Thymus (tissue), 11 donors: ENCODE measurements at regions not wholly inside any gene's neighbourhood (a gene's known extent, or its start where the extent isn't known, plus 50 kb on each side); places are given as distances from the start of the nearest gene placed in this dataset.
"Not testable (repeated sequence)": the region's sequence is repeated elsewhere in the genome, so short reads cannot be mapped to it uniquely, and the experiment has no call there.

Experiments
- DNase-seq, 9 donors: peaks; one replicate each; pipeline ENCODE4 v3.0.0-alpha.2; 2013; ENCODE audit warnings: low spot score in 9 of 9, low read depth in 6 of 9, missing footprints in 1 of 9
- H3K27ac ChIP-seq, 2 donors: one replicate each; pipeline ENCODE4 v1.5.1; 2013; ENCODE audit warnings: control low read depth in 1 of 2, low read depth in 1 of 2, low read length in 1 of 2, mild to moderate bottlenecking in 1 of 2, moderate library complexity in 1 of 2
- H3K27me3 ChIP-seq, 2 donors: one replicate each; pipeline ENCODE4 v1.5.1; 2013; ENCODE audit warnings: low read length in 1 of 2; ENCODE audit not compliant: control insufficient read depth in 2 of 2, insufficient read depth in 1 of 2
- H3K36me3 ChIP-seq, 2 donors: one replicate each; pipeline ENCODE4 v1.5.1; 2013; ENCODE audit warnings: low read length in 1 of 2, mild to moderate bottlenecking in 1 of 2, moderate library complexity in 1 of 2; ENCODE audit not compliant: control insufficient read depth in 2 of 2, insufficient read depth in 2 of 2
- H3K4me1 ChIP-seq, 2 donors: one replicate each; pipeline ENCODE4 v1.5.1; 2013; ENCODE audit warnings: low read length in 2 of 2; ENCODE audit not compliant: control insufficient read depth in 2 of 2, insufficient read depth in 2 of 2
- H3K4me3 ChIP-seq, 2 donors: one replicate each; pipeline ENCODE4 v1.5.1; 2013; ENCODE audit warnings: low read length in 2 of 2, control low read depth in 1 of 2, mild to moderate bottlenecking in 1 of 2
- H3K9me3 ChIP-seq, 2 donors: one replicate each; pipeline ENCODE4 v1.5.1; 2013; ENCODE audit warnings: low read length in 1 of 2, mild to moderate bottlenecking in 1 of 2; ENCODE audit not compliant: control insufficient read depth in 2 of 2, insufficient read depth in 1 of 2
- WGBS: extraction: QIAGEN DNeasy Blood & Tissue Kit; methylation state at CpG from one replicate; pipeline ENCODE4 v1.1.7; 2013; 5-methylcytosine and 5-hydroxymethylcytosine counted together
- donor health status: healthy.

DNA sequence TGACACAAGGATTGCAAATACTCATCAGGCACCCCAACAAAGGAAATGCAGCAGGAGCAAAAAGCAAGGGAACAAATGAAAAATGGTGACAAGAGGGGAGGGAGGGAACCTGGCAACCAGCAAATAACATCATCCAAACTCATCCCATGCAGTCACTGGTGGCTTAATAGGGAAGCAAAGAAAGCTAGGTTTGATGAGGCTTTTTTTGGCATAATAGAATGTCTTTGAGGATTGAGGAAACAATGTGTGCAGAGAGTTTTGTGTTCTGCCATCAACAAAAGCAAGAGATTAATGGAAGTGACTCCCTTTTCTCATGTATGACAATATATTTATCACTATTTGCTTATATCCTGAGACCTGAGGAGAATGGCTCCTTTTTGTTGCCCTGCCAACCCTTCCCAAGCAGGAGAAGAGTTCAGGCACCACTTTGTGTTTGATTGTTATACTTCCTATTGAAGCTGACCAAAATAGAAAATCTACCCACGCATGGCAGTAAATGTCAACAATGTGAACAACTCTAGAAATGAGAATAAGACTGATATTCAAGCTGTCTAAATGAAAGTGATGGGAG is 375.7 kb downstream of the CAAP1 start:
- H3K27me3 ChIP-seq, result no peaks in the 10 kb centered on the region
- WGBS, result 70% methylated on average over 1 of the region's 1 CpG
- H3K27ac ChIP-seq, result no peak overlapping the region

DNA sequence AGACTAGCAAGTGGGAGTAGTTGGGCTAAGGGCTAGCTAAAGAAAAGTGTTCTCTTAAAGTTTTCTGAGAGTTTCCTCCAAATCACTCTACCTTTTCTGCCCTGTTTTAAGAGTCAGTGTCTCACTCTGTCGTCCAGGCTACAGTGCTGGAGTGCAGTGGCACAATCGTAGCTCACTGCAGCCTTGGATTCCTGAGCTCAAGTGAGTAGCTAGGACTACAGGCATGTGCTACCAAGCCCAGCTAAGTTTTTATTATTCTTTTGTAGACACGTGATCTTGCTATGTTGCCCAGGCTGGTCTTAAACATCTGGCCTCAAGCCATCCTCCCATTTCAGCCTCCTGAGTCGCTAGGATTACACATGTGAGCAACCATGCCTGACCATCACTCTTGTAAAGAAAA is 378.9 kb downstream of the CAAP1 start:
- 89% methylated on average over 4 of the region's 4 CpGs for WGBS
- no peak overlapping the region for H3K4me3 ChIP-seq
- no peaks in the 10 kb centered on the region for H3K4me1 ChIP-seq
- no peak for DNase-seq
- H3K36me3 ChIP-seq, result no peaks in the 10 kb centered on the region
- no peaks in the 10 kb centered on the region for H3K27me3 ChIP-seq
- no peaks in the 10 kb centered on the region for H3K9me3 ChIP-seq
- H3K27ac ChIP-seq, result no peak overlapping the region

More for the DNA sequence above, 375.7 kb downstream of the CAAP1 start:
- Histone ChIP-seq H3K4me1 (no peaks in the 10 kb centered on the region), H3K9me3 (no peaks in the 10 kb centered on the region), H3K4me3 (no peak overlapping the region), H3K36me3 (no peaks in the 10 kb centered on the region)
- no peak for DNase-seq

DNA sequence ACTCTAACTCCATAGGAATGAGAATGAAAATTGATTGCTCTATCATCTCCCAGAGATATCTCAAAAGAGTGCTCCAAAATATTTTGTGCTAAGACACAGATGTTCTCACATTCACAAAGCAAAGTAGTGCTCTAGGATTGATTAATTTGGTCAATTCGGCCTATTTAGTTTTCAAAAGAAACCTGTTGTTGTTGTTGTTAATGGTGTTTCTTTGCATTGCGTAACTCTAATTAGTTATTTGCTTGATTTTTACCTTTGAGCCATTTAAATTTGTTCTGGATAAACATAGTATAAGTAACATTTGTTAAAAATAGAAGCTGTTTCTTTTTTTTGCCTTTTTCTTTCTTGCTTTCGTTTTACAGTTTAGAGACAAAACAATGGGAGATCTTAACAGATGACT is 382.5 kb downstream of the CAAP1 start:
- Histone ChIP-seq H3K27me3 (no peaks in the 10 kb centered on the region), H3K4me3 (no peak overlapping the region), H3K4me1 (no peaks in the 10 kb centered on the region), H3K9me3 (no peaks in the 10 kb centered on the region), H3K36me3 (no peaks in the 10 kb centered on the region), H3K27ac (no peak overlapping the region)
- no peak for DNase-seq
- 94% methylated on average over 3 of the region's 3 CpGs for WGBS

DNA sequence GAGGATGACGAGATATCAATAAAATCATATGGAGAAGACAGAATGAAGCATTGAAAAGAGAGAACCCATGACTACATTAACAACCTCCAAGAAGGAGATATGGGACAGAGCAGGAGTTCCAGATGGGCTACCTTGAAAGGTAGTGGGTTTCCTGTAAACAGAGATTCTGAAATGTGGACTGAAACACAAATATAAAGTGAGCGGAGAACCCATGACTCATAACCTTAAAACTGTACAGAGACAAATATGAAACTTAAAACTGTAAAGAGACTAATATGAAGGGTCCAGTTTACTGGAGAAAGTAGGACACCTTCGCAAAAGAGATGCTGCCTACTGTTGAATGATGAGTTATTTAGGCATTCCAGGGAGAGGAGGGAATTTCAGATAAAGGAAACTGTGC is 383.7 kb downstream of the CAAP1 start:
- no peaks in the 10 kb centered on the region for H3K36me3 ChIP-seq
- H3K27ac ChIP-seq, result no peak overlapping the region
- no peaks in the 10 kb centered on the region for H3K9me3 ChIP-seq
- no peak for DNase-seq
- H3K4me3 ChIP-seq, result no peak overlapping the region
- H3K27me3 ChIP-seq, result no peaks in the 10 kb centered on the region
- no peaks in the 10 kb centered on the region for H3K4me1 ChIP-seq
- WGBS, result 95% methylated on average over 3 of the region's 3 CpGs

DNA sequence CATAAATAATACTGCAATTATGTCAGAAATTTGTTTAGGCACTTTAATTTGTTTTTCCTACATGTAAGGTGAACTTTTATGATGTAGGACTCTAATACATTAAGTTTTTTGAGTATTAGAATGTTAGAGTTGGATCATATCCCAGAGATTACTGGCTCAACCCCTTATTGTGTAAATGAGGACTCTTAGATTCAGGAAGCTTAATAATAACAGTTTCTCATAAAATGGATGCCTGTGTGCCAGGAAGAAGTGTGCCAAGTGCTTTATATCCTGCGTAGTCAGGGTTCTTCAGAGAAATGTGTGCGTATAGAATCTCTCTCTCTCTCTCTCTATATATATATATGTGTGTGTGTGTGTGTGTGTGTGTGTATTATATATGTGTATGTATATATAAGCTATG is 388.5 kb downstream of the CAAP1 start:
- DNase-seq, result no peak

DNA sequence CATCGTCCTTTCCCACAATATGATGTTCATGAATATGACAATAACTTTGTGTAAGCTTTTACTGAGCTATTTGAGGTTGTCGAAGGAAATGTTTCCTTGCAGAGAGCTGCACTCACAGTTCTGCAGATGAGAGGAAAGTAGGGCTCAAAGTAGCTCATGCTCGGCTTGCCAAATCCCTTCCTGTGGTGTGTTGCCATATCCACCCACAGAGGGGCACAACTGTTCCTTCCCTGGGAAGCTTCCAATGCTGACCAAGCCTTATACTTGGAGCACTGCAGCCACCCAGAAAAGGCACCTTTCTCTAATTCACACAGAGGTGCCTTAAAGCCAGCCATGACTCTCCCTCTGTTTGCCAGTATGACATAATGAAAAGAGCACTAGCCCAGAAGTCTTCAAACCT is 390.3 kb downstream of the CAAP1 start:
- DNase-seq, result no peak

More for the DNA sequence above, 388.5 kb downstream of the CAAP1 start:
- no peaks in the 10 kb centered on the region for H3K36me3 ChIP-seq
- no peaks in the 10 kb centered on the region for H3K4me1 ChIP-seq
- H3K27ac ChIP-seq, result no peak overlapping the region
- no peaks in the 10 kb centered on the region for H3K27me3 ChIP-seq
- 49% methylated on average over 2 of the region's 2 CpGs for WGBS
- H3K4me3 ChIP-seq, result no peak overlapping the region
- H3K9me3 ChIP-seq, result no peaks in the 10 kb centered on the region

DNA sequence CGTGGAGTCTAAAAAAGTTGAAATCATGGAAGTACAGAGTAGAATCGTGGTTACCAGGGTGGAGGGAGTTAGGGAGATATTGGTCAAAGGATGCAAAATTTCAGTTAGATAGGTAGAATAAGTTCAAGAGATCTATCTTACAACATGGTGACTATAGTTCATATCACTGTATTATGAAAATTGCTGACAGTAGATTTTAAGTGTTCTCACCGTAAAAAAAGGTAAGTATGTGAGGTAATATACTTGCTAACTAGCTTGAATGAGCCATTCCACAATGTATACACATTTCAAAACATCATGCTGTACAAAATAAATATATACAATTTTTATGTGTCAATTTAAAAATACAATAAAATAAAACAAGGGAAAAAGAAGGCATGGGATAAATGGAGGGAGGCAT is 392.1 kb downstream of the CAAP1 start:
- no peak for DNase-seq
- Histone ChIP-seq H3K27me3 (no peaks in the 10 kb centered on the region), H3K4me1 (no peaks in the 10 kb centered on the region), H3K36me3 (no peaks in the 10 kb centered on the region), H3K27ac (no peak overlapping the region), H3K9me3 (no peaks in the 10 kb centered on the region), H3K4me3 (no peak overlapping the region)
- WGBS, result 65% methylated on average over 3 of the region's 3 CpGs

More for the DNA sequence above, 390.3 kb downstream of the CAAP1 start:
- Histone ChIP-seq H3K9me3 (no peaks in the 10 kb centered on the region), H3K27me3 (no peaks in the 10 kb centered on the region), H3K36me3 (no peaks in the 10 kb centered on the region), H3K4me3 (no peak overlapping the region), H3K27ac (no peak overlapping the region), H3K4me1 (no peaks in the 10 kb centered on the region)
- WGBS, result 66% methylated on average over 3 of the region's 3 CpGs

DNA sequence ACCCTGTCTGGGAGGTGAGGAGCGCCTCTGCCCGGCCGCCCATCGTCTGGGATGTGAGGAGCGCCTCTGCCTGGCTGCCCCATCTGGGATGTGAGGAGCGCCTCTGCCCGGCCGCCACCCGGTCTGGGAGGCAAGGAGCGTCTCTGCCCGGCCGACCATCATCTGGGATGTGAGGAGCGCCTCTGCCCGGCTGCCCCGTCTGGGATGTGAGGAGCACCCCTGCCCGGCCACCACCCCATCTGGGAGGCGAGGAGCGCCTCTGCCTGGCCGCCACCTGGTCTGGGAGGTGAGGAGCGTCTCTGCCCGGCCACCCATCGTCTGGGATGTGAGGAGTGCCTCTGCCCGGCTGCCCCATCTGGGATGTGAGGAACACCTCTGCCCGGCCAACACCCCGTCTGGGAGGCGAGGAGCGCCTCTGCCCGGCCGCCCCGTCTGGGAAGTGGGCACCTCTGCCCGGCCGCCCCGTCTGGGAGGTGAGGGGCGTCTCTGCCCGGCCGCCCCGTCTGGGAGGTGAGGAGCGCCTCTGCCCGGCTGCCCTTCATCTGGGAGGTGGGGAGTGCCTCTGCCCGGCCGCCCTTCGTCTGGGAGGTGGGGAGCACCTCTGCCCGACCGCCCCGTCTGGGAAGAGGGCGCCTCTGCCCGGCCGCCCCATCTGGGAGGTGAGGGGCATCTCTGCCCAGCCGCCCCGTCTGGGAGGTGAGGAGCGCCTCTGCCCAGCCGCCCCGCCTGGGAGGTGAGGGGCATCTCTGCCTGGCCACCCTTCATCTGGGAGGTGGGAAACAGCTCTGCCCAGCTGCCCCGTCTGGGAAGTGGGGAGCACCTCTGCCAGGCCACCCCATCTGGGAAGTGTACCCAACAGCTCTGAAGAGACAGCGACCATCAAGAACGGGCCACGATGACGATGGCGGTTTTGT is 399.7 kb downstream of the CAAP1 start:
- H3K9me3 ChIP-seq, result peaks cover 2 to 19% of the 10 kb centered on the region in 2 donors
- not testable (repeated sequence) for H3K4me3 ChIP-seq, H3K27ac ChIP-seq, H3K36me3 ChIP-seq, H3K4me1 ChIP-seq, DNase-seq, H3K27me3 ChIP-seq
- WGBS, result 95% methylated on average over 59 of the region's 59 CpGs

DNA sequence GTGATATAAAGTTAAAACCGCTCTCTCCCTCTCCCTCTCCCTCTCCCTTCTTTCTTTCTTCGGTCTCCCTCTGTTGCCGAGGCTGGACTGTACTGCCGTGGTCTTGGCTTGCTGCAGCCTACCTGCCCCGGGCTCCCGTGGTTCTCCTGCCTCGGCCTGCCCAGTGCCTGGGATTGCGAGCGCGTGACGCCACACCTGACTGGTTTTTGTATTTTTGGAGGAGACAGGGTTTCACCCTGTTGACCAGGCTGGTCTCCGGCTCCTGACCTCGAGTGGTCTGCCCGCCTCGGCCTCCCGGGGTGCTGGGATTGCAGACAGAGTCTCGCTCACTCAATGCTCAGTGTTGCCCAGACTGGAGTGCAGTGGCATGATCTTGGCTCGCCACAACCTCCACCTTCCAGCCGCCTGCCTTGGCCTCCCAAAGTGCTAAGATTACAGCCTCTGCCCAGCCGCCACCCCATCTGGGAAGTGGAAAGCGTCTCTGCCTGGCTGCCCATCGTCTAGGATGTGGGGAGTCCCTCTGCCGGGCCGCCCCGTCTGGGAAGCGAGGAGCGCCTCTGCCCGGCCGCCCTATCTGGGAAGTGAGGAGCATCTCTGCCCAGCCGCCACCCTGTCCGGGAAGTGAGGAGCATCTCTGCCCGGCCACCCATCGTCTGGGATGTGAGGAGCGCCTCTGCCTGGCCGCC is 400.5 kb downstream of the CAAP1 start:
- peaks cover 2 to 19% of the 10 kb centered on the region in 2 donors for H3K9me3 ChIP-seq
- DNase-seq, H3K27ac ChIP-seq, H3K27me3 ChIP-seq, H3K4me3 ChIP-seq, H3K36me3 ChIP-seq, H3K4me1 ChIP-seq: not testable (repeated sequence)
- 95% methylated on average over 35 of the region's 35 CpGs for WGBS
